GM10266 (cell line): ENCODE measurements at regions not wholly inside any gene's neighbourhood (a gene's known extent, or its start where the extent isn't known, plus 50 kb on each side); places are given as distances from the start of the nearest gene placed in this dataset.

Source experiments
- DNase-seq: peaks from one replicate; pipeline ENCODE4 v3.0.0; 2012; ENCODE audit errors: extremely low spot score
- TF ChIP-seq, protein P1 (sequence below): IDR thresholded peaks from 2 replicates; pipeline ENCODE4 v1.5.1; 2012; ENCODE audit warnings: mild to moderate bottlenecking, low read depth; ENCODE audit not compliant: control insufficient read depth, insufficient read depth; ENCODE audit errors: missing control alignments

DNA sequence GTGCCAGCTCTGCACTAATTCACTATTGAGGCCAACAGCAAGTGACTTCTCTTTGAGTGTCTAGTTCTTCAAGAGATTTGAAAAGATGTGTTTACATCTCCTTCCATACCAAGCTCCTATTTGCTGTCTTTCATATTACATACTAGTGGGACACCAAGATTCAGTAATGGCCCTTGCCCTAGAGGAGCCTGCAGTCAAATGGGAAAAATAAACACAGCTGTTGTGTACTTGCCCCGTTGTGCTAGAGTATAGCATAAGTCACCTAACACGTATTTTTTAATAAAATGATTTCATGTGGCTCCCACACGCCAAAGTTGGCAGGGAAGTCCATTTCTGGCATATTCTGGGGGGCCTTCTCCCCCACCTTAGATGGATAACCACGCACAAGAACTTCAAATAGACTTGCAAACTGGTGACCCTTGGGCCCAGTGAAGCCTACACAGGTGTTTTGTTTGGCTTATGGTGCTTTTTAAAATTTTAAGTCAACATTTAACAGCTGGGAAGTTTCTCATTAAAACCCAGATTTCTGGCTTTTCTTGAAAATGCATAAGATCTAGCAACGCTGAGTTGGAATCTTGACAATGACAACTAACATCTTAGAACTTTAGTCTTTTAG, 95.3 kb upstream of the LPP start:
- TF ChIP-seq, protein P1, sequence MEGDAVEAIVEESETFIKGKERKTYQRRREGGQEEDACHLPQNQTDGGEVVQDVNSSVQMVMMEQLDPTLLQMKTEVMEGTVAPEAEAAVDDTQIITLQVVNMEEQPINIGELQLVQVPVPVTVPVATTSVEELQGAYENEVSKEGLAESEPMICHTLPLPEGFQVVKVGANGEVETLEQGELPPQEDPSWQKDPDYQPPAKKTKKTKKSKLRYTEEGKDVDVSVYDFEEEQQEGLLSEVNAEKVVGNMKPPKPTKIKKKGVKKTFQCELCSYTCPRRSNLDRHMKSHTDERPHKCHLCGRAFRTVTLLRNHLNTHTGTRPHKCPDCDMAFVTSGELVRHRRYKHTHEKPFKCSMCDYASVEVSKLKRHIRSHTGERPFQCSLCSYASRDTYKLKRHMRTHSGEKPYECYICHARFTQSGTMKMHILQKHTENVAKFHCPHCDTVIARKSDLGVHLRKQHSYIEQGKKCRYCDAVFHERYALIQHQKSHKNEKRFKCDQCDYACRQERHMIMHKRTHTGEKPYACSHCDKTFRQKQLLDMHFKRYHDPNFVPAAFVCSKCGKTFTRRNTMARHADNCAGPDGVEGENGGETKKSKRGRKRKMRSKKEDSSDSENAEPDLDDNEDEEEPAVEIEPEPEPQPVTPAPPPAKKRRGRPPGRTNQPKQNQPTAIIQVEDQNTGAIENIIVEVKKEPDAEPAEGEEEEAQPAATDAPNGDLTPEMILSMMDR = no peak
- DNase-seq = no peak

DNA sequence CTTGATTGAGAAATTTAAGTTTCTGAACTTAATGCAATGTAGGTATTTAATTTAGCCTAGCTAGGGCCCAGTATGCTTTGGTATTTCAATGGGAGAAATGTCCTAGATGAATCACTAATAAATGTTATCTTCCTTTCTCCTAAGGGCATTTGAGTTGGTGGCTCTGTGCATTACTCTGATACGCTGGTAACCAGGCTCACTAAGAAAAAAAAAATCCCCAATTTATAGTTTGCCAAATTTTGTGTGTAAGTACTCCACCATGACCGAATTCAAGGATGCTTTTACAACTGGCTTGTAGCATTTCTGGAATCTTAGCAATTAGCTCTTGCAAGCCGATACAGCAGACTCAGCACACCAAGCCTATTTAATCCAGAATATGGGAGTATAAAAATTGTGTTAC, 94.6 kb upstream of the LPP start:
- TF ChIP-seq, protein P1 = no peak
- DNase-seq = no peak

DNA sequence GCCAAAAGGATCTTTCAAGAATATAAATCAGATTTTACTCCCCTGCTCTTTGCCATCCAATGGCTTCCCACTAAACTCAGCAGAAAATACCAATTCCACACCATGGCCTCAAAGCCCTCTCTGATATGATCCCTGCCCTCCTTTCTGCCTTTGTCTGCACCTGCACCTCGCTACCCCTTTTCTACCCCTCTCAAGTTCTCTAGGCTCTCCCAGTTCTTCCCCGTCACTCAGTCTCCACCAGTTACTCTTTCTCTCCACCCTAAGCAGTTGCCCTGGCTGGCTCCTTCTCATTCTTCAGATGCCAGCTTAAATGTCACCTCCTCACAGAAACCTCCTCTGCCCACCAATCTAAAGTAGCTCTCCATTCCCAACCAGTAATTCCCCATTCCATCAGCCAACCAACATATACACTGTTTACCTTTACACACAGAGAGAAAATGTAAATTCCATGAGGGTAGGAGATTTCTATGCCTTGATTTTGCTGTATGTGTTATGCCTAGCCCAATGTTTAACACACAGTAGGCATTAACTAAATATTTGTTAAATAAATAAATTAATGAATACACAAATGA, 93.6 kb upstream of the LPP start:
- no peak for DNase-seq
- TF ChIP-seq, protein P1 = no peak

DNA sequence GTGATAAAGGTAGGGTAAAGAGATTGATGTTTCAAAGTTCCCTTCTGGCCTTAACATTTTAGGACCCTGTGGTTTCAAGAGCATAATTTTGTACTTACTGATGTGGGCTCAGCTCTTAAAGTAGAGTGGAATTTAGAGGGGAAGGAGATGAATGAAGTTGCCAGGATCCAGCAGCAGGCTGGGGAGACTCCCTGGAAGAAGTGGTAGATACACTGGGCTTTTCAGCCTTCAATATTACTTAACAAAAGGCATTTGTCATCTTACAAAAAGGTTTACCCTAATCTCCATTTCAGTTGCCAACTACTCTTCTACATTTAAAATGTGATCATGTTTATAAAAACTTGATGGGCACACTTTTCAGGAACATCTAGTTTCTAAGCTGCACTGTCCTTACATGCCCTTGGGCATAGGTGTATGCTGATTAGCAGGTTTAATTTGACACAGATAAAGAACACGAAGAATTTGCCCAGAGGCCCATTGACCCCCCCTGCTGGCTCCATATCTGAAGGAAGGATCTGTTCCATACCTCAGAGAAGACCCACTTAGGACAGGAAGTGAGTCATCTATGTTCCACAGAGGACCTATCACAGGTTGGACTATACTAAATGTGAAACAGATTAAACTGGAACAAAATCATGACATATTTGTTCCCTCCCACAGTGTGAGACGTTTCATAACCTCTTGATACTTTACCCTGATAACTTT, 93.0 kb upstream of the LPP start:
- TF ChIP-seq, protein P1 = no peak
- DNase-seq = no peak

DNA sequence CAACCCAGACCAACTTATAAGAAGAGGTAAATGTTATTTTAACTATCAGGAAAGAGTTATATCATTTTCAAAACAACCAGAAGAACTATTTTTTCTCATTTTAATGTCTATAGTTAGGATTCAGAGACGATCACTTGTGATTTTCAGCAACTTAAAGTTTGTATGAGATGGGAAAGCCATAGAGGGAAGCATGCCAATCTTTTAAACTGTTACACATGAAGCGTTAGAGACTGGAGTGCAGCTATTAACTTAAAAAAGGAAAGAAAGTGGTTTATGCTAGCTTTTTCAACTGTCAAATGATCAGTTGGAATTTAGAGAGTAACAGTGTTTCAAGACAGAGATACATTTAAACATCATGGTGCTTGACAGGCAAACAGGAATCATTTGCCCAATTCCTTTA, 91.7 kb upstream of the LPP start:
- DNase-seq = no peak
- TF ChIP-seq, protein P1 = no peak

DNA sequence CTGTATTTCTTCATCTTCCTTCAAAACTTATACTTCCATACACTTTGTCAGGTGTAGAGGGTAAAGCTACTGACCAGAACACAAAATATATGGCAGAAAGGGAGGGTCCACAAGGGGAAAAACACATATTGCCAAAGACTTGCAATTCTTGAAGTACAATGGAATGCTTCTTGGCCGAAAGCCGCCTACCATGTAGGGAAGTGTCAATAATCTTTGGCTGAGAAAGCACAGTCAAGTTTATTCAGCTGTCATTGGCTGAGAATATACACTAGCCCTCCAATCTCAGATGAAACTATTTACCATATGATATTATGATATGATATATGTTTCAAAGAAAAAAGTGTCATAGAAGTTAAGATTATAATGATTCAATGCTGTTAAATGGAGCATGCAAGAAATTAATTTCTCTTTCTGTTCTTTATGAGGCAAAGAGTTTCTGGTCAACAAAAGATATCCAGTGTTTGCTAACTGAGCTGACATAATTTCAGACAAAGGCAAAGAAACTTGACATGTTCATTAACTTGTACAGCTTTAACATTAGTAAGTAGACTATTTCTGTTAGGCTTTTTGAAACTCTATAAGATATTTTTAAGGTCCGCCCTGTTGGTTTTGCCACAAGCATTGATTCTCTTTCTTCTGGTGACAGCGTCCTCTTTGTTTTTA, 89.0 kb upstream of the LPP start:
- DNase-seq = no peak
- TF ChIP-seq, protein P1 = no peak
